ENCODE measurements at regions not wholly inside any gene's neighbourhood (a gene's known extent, or its start where the extent isn't known, plus 50 kb on each side); places are given as distances from the start of the nearest gene placed in this dataset.
"Not testable (repeated sequence)": the region's sequence is repeated elsewhere in the genome, so short reads cannot be mapped to it uniquely, and the experiment has no call there.

DNA sequence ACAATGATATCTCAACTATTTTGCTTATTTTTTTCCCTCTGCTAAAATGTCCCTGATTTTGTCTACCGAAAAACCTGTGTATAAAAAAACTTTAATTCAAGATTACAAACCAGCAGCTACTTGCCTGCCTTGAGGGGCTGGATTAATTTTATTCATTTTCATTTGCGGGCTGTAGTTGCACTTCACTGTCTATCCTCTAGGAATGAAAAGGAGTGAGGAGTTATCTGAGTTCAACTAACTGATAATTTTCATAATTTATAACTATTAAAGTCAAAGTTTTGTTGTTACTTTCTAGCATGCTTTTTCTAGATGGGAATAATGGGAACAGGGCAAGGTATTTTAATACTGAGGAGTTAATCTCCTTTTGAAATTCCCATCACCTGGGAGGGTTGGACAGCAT lies 50.3 kb upstream of the AGTPBP1 start:
- not testable (repeated sequence) for DNase-seq (ENCODE audit: low read depth)

DNA sequence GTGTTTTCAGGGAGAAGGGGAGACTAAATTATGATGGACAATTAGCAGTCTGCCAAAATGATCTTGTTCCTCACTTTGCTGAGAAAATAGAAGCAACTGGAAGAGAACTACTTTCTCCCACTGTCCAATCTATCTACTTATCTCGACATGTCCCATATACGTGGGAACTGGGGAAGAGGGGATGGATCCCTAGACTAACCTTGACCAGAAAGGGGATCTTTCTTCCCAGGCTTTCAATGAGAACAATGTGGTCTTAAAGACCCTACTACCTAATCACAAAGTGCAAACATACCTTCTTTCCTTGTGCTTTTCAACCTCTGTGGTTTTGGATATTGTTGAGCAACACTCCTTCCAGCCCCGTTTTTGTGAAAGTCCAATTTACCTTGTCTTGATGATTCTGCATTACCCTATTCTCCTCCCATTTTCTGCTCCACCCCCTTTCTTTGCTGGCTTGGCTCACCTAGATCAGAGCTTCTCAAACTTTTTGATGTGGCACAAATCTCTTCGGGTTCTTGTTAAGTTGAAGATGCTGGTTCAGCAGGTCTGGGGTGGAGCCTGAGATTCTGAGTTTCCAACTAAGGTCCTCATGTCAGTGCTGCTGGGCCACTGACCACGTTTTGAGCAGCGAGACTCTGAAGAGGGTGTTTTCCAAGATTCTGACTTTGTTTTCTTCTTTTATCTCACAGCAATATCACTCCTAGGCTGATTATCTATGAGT lies 61.4 kb upstream of the AGTPBP1 start:
- DNase-seq (ENCODE audit: low read depth) = not testable (repeated sequence)

DNA sequence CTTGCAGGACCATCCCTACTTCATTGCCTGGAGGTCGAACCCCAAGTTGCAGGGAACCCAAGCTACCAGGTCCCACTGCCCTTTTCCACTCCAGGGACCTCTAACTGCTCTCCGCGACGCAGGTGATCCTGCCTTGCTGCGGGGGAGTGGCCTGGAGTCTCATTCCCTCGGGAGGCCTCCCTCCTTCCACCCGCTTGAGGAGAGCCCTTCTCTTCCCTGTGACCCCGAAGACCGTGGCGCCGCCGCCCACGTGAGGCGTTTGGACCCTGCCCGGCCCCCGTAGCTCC lies 63.0 kb upstream of the AGTPBP1 start:
- DNase-seq (ENCODE audit: low read depth) = not testable (repeated sequence)

DNA sequence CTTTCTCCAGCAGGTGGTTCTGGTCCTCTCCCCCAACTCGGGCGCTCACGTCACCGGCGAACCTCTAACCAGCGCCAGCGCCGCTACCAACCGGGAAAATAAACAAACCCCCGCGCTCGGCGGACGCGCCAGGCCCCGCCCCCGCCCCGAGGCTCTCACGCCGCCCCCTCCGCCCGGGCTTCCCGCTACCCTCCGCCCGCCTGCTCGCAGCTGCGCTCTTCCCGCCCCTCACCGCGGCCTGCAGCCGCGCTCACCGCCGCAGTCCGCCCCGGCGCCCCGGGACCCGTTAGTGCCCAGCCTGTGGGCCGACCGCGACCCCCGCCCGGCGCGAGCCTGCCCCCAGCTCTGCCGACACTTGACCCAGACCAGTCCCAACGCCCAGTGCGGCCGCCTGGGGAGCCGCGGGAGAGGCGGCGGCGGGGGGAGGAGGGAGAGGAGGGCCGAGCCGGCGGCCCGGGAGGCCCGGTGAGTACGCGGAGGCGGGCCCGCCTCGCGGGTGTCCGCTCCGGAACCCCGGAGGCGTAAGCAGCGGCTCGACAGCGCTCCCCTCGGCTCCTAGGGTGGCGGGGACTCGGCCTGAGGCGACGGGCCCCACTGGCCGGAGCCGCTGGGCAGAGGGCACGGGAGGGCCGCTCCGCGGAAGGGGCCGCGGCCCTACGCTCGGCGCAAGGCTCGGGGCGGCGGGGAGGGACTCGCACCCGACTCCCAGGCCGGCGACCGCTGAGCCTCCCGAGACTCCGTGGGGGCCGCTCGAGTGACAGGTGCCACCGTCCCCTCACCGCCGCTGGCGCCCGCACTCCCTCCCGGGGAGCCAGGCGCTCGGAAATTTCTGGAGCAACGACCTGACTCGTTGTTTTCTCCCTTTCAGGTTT lies 63.6 kb upstream of the AGTPBP1 start:
- DNase-seq (ENCODE audit: low read depth) = peak; percentile 50

DNA sequence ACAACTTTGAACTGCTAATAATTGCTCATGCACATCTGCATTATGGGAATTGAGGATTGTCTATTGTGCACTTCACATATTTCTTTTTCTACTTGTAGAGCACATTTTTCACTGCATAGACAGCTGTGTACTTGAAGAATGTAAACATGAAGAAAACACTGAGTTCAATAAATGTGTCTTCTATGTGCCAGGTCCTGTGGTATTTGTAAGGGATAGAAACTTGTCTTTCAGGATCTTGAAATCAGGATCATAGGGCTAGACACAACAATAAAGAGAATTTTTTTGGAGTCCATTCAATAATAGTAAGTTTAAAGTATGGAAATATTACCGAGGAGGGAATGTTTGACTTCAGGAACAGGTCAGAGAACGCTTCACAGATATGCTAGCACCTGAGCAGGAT lies 66.6 kb upstream of the AGTPBP1 start:
- DNase-seq (ENCODE audit: low read depth) = not testable (repeated sequence)

DNA sequence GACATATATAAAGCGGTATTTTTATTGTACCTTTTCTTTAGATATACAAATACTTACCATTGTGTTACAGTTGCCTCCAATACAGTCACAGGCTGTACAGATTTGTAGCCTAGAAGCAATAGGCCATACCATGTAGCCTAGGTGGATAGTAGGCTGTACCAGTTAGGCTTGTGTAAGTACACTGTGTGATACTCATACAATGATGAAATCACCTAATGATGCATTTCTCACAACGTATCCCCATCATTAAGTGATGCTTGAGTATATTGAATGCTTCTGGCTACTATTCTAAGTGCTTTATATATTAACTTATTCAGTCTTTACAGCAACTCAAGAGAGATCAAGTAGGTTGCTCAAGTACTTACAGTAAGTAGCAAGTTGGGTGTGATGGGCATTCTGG lies 71.6 kb upstream of the AGTPBP1 start:
- not testable (repeated sequence) for DNase-seq (ENCODE audit: low read depth)

DNA sequence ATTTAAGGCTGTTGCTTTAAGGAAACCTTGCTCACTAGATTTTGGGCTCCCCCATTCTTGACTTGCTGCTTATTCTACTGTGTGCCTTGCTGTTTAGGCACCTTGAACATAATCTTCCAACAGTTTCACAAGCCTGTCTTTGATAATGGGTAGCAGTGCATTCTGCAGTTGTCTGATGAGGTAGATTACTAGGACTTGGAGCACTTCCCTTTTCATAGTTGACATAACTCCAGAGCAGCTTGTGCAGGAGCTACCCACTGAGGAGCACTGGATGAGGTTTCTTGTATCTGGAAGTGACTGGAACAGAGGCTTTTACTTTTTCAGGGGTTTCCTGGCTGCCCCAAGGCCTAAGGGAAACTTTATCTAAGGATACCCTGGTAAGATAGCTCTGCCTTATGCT lies 73.0 kb upstream of the AGTPBP1 start:
- DNase-seq (ENCODE audit: low read depth) = not testable (repeated sequence)

DNA sequence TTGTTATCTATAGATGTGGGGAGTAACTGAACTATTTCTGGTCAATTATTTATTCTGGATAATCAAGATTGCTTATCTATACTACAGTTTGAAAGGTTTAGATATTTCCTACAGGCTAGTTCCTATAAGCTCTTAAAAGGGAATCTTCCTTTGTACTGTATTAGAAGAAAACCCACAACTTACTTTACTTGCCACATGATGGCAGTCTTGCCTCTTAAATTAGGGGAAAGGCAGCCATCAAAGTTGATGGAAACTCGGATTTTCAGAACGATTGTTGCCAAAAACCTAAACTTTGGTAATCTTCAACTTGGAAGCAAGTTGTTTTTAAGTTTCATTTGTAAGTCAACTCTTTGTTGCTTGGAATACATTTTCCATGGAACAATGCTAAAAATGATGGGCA lies 77.2 kb upstream of the AGTPBP1 start:
- DNase-seq (ENCODE audit: low read depth) = not testable (repeated sequence)

DNA sequence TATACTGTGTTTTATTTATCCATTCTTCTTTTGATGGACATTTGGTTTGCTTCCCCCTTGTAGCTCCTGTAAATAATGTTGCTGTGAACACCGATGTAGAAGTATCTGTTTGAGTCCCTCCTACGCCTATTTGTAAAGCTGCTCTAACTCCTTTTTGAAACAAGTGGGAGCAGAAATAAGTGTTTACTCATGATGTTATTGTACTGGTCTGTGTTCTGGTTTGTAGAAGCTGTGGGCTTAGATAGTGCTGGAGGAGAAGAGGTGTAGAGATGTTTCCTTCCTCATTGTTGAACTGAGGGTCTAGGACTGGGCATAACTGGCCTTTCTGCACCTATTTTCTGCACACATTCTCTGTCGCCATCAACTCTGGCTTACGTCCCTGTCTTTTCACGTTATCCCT lies 78.8 kb upstream of the AGTPBP1 start:
- not testable (repeated sequence) for DNase-seq (ENCODE audit: low read depth)

DNA sequence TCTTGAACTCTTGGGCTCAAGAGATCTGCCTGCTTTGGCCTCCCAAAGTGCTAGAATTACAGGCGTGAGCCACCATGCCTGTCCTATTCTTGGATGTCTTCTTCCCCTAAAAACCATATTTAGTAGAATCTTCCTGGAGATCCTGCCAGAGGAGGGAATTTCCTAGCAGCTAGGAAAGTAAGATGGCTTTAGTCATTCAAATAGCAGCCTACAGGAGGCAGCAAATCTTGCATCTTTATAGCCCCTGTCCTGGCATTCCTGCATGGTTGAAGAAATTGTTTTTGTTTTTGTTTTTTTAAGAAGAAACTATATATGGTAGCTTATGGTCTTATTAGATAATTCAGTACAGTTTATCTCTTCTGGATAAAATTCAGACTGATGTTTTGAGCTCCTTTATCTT lies 83.2 kb upstream of the AGTPBP1 start:
- DNase-seq (ENCODE audit: low read depth) = not testable (repeated sequence)

DNA sequence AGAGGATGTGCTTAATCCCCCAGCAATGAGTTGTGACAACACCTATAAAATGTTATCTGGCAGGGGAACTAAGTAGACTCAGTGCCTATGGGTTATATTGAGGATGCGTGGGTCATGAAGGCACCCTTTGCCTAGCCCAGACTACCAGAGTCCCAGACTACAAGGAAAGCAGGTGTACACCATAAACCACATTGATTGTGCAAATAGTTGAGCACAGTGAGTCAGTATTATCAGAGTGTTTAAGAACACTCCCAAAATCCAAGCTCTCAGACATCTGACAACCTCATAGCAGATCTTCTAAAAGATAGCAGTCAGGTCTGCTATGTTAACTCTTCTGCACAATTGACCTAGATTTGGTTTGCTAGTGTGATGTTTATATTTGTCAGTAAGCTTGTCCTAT lies 92.8 kb upstream of the AGTPBP1 start:
- DNase-seq (ENCODE audit: low read depth) = not testable (repeated sequence)

DNA sequence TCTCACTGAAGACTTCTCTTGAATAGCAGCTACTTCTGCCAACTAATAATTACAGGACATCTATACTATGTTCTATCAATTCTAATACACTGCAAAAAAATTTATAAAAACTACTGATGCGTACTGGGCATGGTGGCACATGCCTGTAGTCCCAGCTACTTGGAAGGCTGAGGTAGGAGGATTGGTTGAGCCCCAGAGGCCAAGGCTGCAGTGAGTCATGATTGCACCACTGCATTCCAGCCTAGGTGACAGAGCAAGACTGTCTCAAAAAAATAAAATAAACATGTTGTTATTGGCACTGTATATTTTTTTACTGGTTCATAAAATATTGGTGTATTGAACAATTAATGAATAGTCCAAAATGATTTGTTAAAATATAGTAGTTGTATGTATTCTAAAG lies 97.0 kb upstream of the NAA35 start:
- not testable (repeated sequence) for DNase-seq (ENCODE audit: low read depth)

DNA sequence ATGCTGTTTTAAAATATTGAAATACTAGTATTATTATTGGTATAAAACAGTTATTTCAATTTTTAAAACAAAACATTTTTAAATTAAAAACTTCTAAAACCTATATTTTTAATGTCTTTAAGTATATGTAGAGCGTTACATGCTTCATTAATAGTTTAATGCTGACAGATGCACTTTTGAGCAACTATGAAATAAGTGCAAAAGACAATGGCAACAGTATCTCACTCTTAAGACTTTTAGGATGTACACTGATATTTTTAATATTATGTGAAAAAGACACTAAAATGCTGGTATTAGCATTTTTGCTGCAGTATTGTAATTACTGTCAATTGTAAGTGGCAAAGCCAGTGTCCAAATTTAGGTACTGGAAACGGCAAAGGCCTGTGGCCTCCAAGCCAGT lies 93.2 kb upstream of the NAA35 start:
- DNase-seq (ENCODE audit: low read depth) = not testable (repeated sequence)

DNA sequence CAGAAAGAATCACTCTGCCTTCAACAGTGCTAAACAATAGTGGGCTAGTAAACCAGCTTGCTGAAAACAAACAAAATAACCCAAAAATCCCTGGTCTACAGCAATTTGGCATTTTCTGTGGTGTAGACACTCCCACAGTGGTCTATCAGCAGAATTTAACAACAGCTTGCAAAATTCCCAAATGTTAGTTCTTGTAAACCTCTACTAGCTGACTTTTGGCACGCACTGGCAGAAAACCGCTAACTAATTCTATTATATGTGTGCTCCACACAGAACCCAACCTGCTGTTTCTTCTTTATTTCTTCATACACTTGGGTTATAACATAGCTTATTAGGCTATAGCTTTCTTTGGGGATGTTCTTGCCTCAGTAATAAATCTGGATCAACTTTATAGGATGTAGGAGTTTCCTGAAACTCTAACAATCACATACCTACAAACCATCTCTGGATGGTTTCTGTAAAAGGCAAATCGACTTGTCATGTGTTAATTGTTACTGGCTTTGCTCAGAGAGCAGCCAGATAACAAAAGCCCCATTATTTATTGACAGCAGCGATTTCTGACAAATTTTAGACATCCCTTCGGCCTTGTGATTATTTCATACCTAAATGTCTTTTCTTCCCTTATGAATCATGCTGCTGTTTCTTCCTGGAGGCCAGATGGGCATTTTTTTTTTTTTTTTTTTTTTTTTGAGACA lies 82.7 kb upstream of the NAA35 start:
- no peak for DNase-seq (ENCODE audit: low read depth)

DNA sequence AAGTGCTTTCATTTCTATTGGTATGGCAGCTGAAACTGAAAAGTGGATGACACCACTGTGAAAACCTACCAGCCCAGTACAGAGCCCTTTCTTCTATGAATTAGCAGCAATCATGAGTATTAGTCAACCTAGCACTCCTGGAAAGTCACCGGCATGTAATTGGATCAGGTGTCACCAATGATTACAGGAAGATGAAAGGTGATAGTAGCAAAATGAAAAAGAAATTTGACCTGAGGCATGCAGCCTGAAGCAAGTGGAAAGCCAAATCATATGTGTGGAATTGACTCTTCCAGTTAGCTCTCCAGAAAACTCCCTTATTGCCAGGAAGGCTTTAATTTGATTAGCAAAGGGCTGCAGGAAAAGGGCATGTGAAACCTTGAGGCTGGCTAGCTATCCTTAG lies 81.2 kb upstream of the NAA35 start:
- DNase-seq (ENCODE audit: low read depth) = no peak

DNA sequence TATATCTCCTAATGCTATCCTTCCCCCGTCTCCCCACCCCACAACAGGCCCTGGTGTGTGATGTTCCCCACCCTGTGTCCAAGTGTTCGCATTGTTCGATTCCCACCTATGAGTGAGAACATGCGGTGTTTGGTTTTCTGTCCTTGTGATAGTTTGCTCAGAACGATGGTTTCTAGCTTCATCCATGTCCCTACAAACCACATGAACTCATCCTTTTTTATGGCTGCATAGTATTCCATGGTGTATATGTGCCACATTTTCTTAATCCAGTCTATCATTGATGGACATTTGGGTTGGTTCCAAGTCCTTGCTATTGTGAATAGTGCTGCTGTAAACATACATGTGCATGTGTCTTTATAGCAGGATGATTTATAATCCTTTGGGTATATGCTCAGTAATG lies 79.1 kb upstream of the NAA35 start:
- DNase-seq (ENCODE audit: low read depth) = not testable (repeated sequence)

DNA sequence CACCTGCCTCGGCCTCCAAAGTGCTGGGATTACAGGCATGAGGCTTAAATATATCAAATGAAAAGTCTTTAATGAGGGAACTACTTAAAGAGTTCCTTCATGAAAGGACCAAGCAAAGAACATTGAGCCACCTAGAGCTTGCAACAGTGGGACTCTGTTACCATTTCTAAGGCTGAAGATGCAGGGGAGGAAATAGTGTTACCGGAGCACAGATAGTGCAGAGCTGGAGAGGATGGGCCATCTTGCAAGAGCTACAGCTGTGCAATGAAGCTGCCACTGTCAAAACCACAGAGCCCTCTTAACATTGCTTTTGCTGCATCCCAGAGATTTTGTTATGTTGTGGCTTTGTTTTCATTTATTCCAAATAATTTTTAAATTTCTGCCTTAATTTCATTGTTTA lies 77.1 kb upstream of the NAA35 start:
- no peak for DNase-seq (ENCODE audit: low read depth)

DNA sequence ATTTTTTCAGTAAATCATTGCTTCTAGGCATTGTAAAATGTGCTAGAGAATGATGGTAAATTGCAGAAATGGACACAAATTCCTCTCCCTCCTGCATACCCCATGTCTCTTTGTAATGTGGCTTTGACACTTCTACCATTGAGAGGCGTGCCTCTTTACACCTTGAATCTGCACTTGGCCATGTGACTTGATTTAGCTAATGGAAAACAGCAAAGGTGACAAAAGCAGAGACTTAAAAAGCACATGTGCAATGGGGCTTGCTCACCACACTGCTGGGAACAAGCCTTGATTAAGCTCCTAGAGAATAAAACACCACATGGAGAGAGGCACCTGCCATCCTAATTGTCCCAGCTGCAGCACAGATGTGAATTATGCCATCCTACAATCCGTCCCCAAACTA lies 69.9 kb upstream of the NAA35 start:
- no peak for DNase-seq (ENCODE audit: low read depth)

DNA sequence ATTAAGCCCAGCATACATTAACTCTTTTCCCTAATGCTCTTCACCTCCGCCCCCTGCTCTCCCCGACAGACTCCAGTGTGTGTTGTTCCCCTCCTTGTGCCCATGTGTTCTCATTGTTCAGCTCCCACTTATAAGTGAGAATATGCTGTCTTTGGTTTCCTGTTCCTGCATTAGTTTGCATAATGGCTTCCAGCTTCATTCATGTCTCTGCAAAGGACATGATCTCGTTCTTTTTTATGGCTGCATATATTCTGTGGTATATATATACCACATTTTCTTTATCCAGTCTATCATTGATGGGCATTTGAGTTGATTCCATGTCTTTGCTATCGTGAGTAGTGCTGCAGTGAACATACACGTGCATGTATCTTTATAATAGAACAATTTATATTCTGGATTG lies 69.3 kb upstream of the NAA35 start:
- not testable (repeated sequence) for DNase-seq (ENCODE audit: low read depth)

DNA sequence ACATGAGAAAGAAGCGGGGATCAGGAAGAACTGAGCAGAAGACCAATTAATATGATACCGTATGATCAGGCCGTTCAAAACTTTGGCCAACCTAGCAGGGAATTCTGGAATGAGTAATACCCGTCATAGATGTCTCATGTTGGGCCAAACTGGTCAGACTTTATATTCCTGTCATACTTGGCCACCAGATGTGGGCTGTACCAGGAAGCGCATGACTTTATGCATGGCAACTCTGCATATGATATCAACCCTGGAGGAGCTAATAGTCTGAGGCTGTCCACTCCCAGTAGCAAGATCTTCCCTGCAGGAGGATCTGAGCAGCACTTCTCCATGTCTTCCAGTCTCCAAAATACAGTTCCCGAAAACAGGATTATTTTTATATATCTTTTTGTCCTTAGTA lies 68.5 kb upstream of the NAA35 start:
- no peak for DNase-seq (ENCODE audit: low read depth)

DNA sequence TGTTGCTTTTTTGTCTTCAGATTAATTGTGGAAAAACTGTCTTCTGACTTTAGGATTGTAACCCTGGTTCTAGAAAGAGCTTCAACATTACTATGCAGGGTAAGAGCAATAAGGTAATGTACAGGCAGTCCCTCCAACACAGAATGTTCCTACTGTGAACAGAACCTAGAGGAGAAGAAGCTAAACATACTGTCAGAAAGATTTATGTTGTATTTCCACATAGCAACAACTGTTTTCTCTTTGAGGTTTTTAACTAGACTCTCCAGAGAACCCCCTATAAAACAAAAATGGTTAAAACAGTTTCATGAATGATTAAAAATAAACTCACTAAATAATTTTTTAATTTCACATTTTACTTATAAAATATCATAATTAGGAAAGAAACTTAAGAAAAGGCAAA lies 64.3 kb upstream of the NAA35 start:
- no peak for DNase-seq (ENCODE audit: low read depth)

DNA sequence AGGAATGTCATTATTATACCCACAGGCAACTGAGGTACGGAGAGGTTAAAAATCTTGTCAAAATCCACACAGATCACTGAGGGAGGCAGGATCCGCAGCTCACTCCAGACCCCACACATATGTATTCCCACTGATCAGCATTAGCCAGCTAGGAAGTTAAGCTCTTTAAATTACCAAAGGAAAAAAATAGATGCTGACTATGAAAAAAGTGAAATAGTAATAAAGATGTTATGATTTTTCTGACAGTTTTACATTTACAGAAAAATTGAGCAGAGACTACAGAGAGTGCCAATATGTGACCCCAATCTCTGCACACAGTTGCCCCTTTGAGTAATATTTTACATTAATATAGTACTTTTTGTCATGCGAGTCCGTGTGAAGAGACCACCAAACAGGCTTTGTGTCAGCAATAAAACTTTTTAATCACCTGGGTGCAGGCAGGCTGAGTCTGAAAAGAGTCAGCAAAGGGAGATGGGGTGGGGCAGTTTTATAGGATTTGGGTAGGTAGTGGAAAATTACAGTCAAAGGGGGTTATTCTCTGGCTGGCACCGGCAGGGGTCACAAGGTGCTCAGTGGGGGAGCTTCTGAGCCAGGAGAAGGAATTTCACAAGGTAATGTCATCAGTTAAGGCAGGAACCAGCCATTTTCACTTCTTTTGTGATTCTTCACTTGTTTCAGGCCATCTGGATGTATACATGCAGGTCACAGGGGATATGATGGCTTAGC lies 61.9 kb upstream of the NAA35 start:
- DNase-seq (ENCODE audit: low read depth) = not testable (repeated sequence)

Data from stimulated activated CD8-positive, alpha-beta memory T cell treated with anti-CD3 and anti-CD28 coated beads, Interleukin-15, amount 100 ng/mL, for 1 hour (primary cell).